ENCODE measurements at regions not wholly inside any gene's neighbourhood (a gene's known extent, or its start where the extent isn't known, plus 50 kb on each side); places are given as distances from the start of the nearest gene placed in this dataset.

GRCh38 chr6:97815301-97815812 lies 532.3 kb upstream of the MMS22L start:
- no peak for DNase-seq (ENCODE audit: low spot score)

- no peak for DNase-seq (ENCODE audit: low spot score)
These were observed 533.5 kb upstream of the MMS22L start for GRCh38 chr6:97816526-97816925.

- DNase-seq (ENCODE audit: low spot score), result no peak
These were observed 536.7 kb upstream of the MMS22L start for GRCh38 chr6:97819710-97820109.

GRCh38 chr6:97820400-97820799 lies 537.4 kb upstream of the MMS22L start:
- no peak for DNase-seq (ENCODE audit: low spot score)

GRCh38 chr6:97822632-97823031 lies 539.6 kb upstream of the MMS22L start:
- DNase-seq (ENCODE audit: low spot score), result no peak

- DNase-seq (ENCODE audit: low spot score), result no peak
These were observed 558.7 kb upstream of the MMS22L start for GRCh38 chr6:97841763-97842162.

- DNase-seq (ENCODE audit: low spot score), result no peak
These were observed 559.5 kb upstream of the MMS22L start for GRCh38 chr6:97842521-97842920.

GRCh38 chr6:97849390-97849789 lies 566.4 kb upstream of the MMS22L start:
- no peak for DNase-seq (ENCODE audit: low spot score)

GRCh38 chr6:97850458-97851212 lies 567.6 kb upstream of the MMS22L start:
- no peak for DNase-seq (ENCODE audit: low spot score)

- DNase-seq (ENCODE audit: low spot score), result no peak
These were observed 580.7 kb upstream of the MMS22L start for GRCh38 chr6:97863697-97864096.

- no peak for DNase-seq (ENCODE audit: low spot score)
These were observed 581.4 kb upstream of the MMS22L start for GRCh38 chr6:97864366-97864765.

- no peak for DNase-seq (ENCODE audit: low spot score)
These were observed 581.8 kb upstream of the MMS22L start for GRCh38 chr6:97864826-97865225.

- DNase-seq (ENCODE audit: low spot score), result no peak
These were observed 582.6 kb upstream of the MMS22L start for GRCh38 chr6:97865612-97866011.

- DNase-seq (ENCODE audit: low spot score), result no peak
These were observed 583.6 kb upstream of the MMS22L start for GRCh38 chr6:97866616-97867015.

- DNase-seq (ENCODE audit: low spot score), result no peak
These were observed 584.2 kb upstream of the MMS22L start for GRCh38 chr6:97867177-97867576.

- DNase-seq (ENCODE audit: low spot score), result no peak
These were observed 587.3 kb upstream of the MMS22L start for GRCh38 chr6:97870273-97870672.

- no peak for DNase-seq (ENCODE audit: low spot score)
These were observed 593.7 kb upstream of the MMS22L start for GRCh38 chr6:97876711-97877110.

GRCh38 chr6:97882755-97883154 lies 599.7 kb upstream of the MMS22L start:
- no peak for DNase-seq (ENCODE audit: low spot score)

GRCh38 chr6:97885325-97885724 lies 602.3 kb upstream of the MMS22L start:
- DNase-seq (ENCODE audit: low spot score), result no peak

GRCh38 chr6:97885828-97886227 lies 602.8 kb upstream of the MMS22L start:
- no peak for DNase-seq (ENCODE audit: low spot score)

- no peak for DNase-seq (ENCODE audit: low spot score)
These were observed 618.5 kb upstream of the MMS22L start for GRCh38 chr6:97901531-97901930.

GRCh38 chr6:97909380-97909779 lies 626.4 kb upstream of the MMS22L start:
- no peak for DNase-seq (ENCODE audit: low spot score)

- DNase-seq (ENCODE audit: low spot score), result no peak
These were observed 630.7 kb upstream of the MMS22L start for GRCh38 chr6:97913721-97914120.

GRCh38 chr6:97914912-97915311 lies 631.9 kb upstream of the MMS22L start:
- no peak for DNase-seq (ENCODE audit: low spot score)

Measured in CD4-positive, alpha-beta T cell treated with Interleukin-15 for 4 hours (primary cell).